8988T (cell line): ENCODE measurements at regions not wholly inside any gene's neighbourhood (a gene's known extent, or its start where the extent isn't known, plus 50 kb on each side); places are given as distances from the start of the nearest gene placed in this dataset.
"Not testable (repeated sequence)": the region's sequence is repeated elsewhere in the genome, so short reads cannot be mapped to it uniquely, and the experiment has no call there.

ENCODE experiments used
- DNase-seq: peaks from one replicate; pipeline ENCODE4 v3.0.0; 2011

GRCh38 chr9:115412656-115413055, 294.7 kb upstream of the TNC start:
- no peak for DNase-seq

- DNase-seq: no peak
Measured at GRCh38 chr9:115413304-115413703, 295.3 kb upstream of the TNC start.

- no peak for DNase-seq
Measured at GRCh38 chr9:115413766-115414382, 295.9 kb upstream of the TNC start.

DNA sequence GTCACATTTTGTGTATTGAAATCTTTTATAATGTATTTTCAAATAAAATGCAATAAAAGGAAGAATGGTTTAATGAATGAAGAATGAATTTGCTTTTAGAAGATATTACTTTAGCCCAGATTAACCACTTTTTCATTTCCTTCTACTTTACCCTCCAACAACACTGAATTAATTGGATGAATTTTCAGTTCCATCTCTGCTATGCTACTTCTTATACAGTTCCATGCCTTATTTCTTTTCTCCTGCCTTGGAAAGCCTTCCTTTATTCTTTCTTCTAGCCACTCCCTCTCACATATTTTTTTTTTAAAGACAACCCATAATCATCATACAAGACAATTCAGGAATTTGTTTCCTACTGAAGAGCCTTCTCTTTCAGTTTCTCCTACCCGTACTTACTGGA, 296.6 kb upstream of the TNC start:
- DNase-seq: no peak

- DNase-seq: no peak
Measured at GRCh38 chr9:115415450-115415849, 297.5 kb upstream of the TNC start.

GRCh38 chr9:115416299-115416698, 298.3 kb upstream of the TNC start:
- no peak for DNase-seq

DNA sequence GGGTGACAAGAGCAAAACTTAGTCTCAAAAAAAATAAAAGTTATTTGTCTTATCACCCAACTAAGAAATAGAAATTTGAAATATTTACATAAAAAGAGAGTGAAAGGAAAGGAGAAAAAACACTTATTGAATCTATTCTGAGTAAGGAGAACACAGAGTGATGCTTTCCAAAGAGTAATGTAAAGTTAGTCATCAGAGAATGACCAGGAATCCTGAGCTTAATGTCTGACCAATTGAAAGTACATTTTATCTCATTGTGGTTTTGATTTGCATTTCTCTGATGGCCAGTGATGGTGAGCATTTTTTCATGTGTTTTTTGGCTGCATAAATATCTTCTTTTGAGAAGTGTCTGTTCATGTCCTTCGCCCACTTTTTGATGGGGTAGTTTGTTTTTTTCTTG, 300.2 kb upstream of the TNC start:
- not testable (repeated sequence) for DNase-seq

GRCh38 chr9:115422932-115423440, 305.0 kb upstream of the TNC start:
- no peak for DNase-seq

GRCh38 chr9:115423646-115424045, 305.7 kb upstream of the TNC start:
- no peak for DNase-seq

GRCh38 chr9:115425601-115426000, 307.6 kb upstream of the TNC start:
- DNase-seq: no peak

GRCh38 chr9:115437418-115437817, 319.5 kb upstream of the TNC start:
- DNase-seq: no peak

- no peak for DNase-seq
Measured at GRCh38 chr9:115439641-115440040, 321.7 kb upstream of the TNC start.

DNA sequence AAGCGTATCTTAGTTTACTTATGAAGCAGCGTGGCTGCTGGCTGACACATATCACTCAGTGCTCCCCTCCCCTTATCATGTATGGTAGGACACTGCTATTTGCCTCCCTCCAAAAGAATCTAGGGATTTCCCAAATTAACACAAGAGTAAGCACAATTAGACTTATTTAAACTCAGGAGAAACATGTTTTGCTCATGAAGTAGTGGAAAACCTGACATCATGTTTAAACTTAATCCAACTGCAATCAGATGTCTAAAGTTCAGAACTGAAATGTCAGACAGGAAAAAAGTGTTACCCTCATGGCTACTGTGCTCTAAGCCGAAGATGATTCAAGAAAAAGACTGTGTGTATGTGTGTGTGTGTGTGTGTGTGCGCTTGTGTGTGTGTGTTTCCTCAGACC, 324.1 kb upstream of the TNC start:
- no peak for DNase-seq

GRCh38 chr9:115443890-115444289, 325.9 kb upstream of the TNC start:
- DNase-seq: no peak

- DNase-seq: no peak
Measured at GRCh38 chr9:115444959-115445358, 327.0 kb upstream of the TNC start.

- no peak for DNase-seq
Measured at GRCh38 chr9:115445655-115446054, 327.7 kb upstream of the TNC start.

DNA sequence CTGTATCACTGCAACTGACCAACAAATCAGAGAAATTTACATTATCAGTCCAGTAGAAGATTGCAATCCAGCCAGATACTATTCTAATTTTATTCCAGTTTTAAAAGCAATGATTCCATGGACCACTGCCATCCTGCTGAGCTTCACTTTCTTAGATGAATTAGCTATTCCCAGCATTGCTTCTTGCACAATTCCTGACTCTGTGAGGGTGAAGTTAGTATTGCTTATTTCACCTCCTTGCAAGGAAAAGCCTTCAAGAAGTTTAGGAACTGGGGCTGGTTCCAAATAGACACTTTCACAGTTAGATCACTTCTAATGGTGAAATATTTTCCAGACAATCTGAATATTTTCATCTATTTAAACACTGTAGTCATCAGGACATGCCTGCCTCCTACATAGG, 338.6 kb upstream of the TNC start:
- no peak for DNase-seq

- DNase-seq: no peak
Measured at GRCh38 chr9:115461280-115461679, 343.3 kb upstream of the TNC start.

DNA sequence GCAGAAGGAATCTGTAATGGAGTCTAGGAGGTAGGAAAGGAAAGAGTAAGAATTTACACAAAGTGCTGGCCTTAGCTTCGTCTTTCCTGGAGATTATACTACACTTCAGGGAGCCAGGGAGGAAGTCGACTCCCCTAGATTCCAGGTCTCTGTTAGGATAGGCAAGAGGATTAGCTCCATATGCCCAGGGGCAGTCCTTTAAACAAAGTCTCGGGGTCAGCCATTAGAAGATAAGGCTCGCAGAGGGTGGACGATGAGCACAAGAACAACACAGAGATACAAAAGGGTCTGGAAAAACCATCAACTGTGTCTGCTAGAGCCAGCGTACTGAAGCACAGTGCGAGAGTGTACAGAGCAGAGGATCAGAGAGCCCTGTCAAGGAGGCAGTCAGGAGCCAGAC, 344.7 kb upstream of the TNC start:
- no peak for DNase-seq

GRCh38 chr9:115466756-115467155, 348.8 kb upstream of the TNC start:
- DNase-seq: no peak

- DNase-seq: no peak
Measured at GRCh38 chr9:115469841-115470240, 351.9 kb upstream of the TNC start.

DNA sequence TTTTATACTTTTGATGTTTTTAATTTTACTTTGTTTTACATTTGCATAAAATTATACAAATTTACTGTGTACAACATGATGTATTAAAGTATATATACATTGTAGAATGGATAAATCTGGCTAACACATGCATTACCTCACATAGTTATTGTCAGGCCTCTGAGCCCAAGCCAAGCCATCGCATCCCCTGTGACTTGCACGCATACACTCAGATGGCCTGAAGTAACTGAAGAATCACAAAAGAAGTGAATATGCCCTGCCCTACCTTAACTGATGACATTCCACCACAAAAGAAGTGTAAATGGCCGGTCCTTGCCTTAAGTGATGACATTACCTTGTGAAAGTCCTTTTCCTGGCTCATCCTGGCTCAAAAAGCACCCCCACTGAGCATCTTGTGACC, 355.1 kb upstream of the TNC start:
- DNase-seq: not testable (repeated sequence)

DNA sequence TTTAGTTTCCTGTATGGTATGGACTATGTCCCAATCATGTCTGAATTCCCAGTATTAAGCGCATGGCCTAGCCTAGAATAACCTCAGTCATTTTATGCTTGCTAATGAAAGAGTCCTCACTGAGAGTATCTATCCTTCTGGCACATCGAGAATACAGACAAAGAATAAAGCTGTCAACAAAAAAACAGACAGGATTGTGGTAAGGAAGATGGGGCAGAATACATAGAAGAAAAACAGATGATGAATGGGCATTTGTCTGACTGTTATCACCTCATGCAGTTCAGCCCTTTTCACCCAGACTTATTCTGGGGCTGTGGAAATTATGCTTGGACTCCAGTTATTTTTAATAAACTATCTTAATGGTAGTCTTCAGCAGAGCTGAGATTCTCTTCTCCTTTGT, 363.8 kb upstream of the TNC start:
- no peak for DNase-seq

GRCh38 chr9:115482747-115483146, 364.8 kb upstream of the TNC start:
- no peak for DNase-seq

GRCh38 chr9:115492869-115493268, 374.9 kb upstream of the TNC start:
- DNase-seq: no peak

DNA sequence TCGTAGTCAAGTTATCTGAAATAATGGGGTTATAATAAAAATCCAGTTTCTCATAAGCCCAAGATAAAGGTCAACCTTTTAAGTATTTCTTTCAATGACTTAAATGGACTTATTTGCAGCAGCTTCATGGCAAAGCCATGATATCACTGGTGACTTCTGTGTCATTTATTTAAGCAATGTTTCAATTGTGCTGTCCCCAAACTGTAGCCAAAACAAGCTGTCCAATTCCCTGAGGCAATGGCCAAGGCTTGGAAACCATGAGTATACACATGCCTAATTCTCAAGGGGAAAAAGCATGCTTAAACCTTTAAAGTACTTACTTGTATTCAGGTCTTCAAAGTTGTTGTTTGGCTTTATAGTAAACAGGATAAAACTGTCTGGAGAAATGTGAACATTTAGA, 376.4 kb upstream of the TNC start:
- DNase-seq: no peak
